ENCODE measurements at regions not wholly inside any gene's neighbourhood (a gene's known extent, or its start where the extent isn't known, plus 50 kb on each side); places are given as distances from the start of the nearest gene placed in this dataset.

DNA sequence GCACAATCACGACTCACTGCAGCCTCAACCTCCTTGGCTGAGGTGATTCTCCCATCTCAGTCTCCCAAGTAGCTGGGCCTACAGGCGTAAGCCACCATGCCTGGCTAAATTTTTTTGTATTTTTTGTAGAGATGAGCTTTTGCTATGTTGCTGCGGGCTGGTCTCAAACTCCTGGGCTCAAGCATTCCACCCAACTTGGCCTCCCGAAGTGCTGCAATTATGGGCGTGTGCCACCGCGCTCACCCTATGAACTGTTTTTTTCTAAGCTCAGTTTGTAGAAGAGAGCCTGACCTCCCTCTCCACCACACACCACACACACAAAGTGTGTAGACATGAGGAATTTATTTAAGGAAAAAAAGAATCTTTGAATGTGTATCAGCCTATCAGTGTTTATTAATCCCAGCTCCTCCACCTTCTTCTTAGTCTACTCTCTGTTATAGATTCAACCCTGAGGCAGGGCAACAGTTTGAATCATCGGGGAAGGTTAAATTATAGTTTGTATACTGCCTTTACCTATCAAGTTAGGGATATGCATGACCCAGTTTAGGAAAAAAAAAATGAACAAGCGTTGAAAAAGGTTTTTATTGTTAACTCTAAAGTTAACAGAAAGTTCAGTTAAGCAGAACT, 74.1 kb downstream of the PLEKHG1 start:
- TF ChIP-seq FOXJ3 (CRISPR knock-in tag; IDR thresholded peaks at IDR 0.05) (no peak), SMARCB1 (IDR thresholded peaks at IDR 0.05; ENCODE audit: insufficient read length, low read depth) (no peak), ZFP30 (CRISPR knock-in tag; IDR thresholded peaks at IDR 0.05; ENCODE audit: borderline replicate concordance) (no peak), ZNF347 (CRISPR knock-in tag; IDR thresholded peaks at IDR 0.05; ENCODE audit: low read depth) (no peak), JUNB (CRISPR knock-in tag; conservative IDR thresholded peaks at IDR 0.05) (no peak), SPI1 (IDR thresholded peaks at IDR 0.05; ENCODE audit: borderline replicate concordance, low read depth, low read length) (no peak), EZH2 (IDR thresholded peaks at IDR 0.05; ENCODE audit: borderline replicate concordance, low read depth, low read length) (no peak)
- TF ChIP-seq, protein P1, sequence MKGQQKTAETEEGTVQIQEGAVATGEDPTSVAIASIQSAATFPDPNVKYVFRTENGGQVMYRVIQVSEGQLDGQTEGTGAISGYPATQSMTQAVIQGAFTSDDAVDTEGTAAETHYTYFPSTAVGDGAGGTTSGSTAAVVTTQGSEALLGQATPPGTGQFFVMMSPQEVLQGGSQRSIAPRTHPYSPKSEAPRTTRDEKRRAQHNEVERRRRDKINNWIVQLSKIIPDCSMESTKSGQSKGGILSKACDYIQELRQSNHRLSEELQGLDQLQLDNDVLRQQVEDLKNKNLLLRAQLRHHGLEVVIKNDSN (CRISPR knock-in tag; IDR thresholded peaks at IDR 0.05): no peak
- TF ChIP-seq, protein P2, sequence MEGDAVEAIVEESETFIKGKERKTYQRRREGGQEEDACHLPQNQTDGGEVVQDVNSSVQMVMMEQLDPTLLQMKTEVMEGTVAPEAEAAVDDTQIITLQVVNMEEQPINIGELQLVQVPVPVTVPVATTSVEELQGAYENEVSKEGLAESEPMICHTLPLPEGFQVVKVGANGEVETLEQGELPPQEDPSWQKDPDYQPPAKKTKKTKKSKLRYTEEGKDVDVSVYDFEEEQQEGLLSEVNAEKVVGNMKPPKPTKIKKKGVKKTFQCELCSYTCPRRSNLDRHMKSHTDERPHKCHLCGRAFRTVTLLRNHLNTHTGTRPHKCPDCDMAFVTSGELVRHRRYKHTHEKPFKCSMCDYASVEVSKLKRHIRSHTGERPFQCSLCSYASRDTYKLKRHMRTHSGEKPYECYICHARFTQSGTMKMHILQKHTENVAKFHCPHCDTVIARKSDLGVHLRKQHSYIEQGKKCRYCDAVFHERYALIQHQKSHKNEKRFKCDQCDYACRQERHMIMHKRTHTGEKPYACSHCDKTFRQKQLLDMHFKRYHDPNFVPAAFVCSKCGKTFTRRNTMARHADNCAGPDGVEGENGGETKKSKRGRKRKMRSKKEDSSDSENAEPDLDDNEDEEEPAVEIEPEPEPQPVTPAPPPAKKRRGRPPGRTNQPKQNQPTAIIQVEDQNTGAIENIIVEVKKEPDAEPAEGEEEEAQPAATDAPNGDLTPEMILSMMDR (IDR thresholded peaks at IDR 0.05 in 2 of 3, conservative IDR thresholded peaks at IDR 0.05 in 1 of 3; ENCODE audit: insufficient read depth in 2 of 3, low read depth in 1 of 3, low read length in 3 of 3): no peak
- TF ChIP-seq, protein P3, sequence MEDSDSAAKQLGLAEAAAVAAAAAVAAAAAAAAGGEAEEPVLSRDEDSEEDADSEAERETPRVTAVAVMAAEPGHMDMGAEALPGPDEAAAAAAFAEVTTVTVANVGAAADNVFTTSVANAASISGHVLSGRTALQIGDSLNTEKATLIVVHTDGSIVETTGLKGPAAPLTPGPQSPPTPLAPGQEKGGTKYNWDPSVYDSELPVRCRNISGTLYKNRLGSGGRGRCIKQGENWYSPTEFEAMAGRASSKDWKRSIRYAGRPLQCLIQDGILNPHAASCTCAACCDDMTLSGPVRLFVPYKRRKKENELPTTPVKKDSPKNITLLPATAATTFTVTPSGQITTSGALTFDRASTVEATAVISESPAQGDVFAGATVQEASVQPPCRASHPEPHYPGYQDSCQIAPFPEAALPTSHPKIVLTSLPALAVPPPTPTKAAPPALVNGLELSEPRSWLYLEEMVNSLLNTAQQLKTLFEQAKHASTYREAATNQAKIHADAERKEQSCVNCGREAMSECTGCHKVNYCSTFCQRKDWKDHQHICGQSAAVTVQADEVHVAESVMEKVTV (CRISPR knock-in tag; IDR thresholded peaks at IDR 0.05): no peak
- TF ChIP-seq, protein P4, sequence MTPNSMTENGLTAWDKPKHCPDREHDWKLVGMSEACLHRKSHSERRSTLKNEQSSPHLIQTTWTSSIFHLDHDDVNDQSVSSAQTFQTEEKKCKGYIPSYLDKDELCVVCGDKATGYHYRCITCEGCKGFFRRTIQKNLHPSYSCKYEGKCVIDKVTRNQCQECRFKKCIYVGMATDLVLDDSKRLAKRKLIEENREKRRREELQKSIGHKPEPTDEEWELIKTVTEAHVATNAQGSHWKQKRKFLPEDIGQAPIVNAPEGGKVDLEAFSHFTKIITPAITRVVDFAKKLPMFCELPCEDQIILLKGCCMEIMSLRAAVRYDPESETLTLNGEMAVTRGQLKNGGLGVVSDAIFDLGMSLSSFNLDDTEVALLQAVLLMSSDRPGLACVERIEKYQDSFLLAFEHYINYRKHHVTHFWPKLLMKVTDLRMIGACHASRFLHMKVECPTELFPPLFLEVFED (CRISPR knock-in tag; conservative IDR thresholded peaks at IDR 0.05): no peak
- TF ChIP-seq, protein P5, sequence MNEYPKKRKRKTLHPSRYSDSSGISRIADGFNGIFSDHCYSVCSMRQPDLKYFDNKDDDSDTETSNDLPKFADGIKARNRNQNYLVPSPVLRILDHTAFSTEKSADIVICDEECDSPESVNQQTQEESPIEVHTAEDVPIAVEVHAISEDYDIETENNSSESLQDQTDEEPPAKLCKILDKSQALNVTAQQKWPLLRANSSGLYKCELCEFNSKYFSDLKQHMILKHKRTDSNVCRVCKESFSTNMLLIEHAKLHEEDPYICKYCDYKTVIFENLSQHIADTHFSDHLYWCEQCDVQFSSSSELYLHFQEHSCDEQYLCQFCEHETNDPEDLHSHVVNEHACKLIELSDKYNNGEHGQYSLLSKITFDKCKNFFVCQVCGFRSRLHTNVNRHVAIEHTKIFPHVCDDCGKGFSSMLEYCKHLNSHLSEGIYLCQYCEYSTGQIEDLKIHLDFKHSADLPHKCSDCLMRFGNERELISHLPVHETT (CRISPR knock-in tag; conservative IDR thresholded peaks at IDR 0.05 in 1 of 2, IDR thresholded peaks at IDR 0.05 in 1 of 2): no peak
